NCI-H2227 treated with DMSO at 0.1 percent for 48 hours (cell line): ENCODE measurements at regions not wholly inside any gene's neighbourhood (a gene's known extent, or its start where the extent isn't known, plus 50 kb on each side); places are given as distances from the start of the nearest gene placed in this dataset.
"Not testable (repeated sequence)": the region's sequence is repeated elsewhere in the genome, so short reads cannot be mapped to it uniquely, and the experiment has no call there.

Experiments
- DNase-seq: peaks from one replicate; lab custom pipeline; 2025; lab: John Stamatoyannopoulos, UW

DNA sequence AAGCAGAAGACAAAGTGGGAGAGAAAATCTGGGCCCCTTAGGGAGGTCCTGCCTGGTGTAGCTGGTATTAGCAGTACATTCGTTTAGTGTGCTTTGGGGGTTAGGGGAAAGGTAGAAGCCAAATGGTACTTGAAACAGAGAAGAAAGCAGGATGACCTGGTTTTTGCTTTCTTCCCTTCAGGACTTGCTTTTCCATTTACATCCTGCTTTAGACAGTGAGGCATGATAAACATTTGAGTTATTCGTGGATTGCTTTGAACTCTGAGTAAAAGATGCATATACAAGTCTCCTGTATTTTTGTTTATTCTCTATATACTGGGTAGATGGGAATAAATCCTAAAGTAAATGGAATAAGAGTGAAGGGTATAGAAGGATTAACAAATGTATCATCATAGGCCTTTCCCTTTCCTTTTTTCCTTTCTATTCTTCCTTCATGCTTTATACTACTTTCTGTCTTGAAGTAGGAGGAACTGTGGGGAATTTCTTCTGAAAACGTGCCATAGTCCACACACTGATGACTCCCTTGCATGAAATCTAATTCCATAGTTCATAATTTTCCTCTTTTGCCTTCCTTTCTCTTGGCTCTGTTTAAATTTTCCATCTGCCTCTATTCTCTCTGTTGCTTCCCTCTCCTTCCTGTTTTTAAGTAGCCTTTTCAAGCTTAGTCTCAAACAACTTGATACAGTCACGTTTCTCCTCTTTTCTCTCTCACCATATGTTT, 139.5 kb upstream of the RBMS3 start:
- DNase-seq = no peak

DNA sequence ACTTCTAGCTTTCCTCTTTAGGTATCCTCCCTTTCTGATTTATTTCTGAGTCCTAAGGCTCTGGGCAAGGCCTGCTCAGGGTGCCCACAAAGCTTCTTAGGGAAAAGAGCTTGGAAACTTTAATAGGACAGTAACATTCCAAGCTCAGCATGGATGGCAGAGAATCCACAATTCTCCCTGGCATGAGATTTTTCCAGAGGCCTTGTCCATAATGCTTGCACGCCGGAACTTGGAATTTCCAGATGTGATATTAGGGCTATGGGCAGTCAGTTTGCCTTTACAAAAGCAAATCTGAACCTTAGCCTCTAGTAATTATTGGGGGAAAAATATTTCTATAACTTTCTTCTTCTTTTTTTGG, 139.0 kb upstream of the RBMS3 start:
- DNase-seq = no peak

DNA sequence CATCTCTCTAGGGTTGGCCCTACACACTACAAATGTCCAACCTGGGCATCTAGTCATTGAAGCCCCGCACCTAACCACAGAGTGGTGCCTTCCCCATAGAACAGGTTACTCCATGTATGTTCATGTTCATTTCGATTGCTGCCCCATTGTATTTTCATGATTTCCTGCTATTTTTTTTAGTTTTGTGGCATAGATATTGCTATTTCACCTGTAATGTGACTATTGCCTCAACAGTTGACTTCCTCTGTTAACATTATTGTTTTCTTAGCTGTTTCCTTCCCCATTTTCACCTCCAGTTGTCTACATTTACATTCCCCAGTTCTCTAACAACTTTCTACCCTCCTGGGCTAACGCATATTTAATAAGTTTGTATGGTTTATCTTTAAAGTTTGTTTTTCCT, 137.7 kb upstream of the RBMS3 start:
- DNase-seq = no peak

DNA sequence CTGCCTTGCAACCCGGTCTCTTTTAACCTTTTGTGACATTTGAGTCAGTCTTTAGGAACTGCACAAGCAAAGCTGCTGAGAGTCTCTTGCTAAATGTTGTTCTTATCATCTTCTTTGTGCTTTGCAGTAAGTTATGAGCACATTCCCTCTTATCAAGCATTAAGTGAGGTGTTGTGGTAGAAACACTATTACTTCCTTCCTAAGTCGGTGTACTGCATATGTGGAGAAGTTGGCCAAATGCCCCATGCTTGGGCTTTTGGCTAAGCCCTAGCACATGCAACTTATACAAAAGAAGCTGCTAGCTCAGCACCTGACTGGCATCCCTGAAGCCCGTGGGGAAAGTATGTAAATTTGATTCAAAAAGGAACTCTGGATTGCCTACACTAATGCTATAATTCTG, 136.5 kb upstream of the RBMS3 start:
- no peak for DNase-seq

DNA sequence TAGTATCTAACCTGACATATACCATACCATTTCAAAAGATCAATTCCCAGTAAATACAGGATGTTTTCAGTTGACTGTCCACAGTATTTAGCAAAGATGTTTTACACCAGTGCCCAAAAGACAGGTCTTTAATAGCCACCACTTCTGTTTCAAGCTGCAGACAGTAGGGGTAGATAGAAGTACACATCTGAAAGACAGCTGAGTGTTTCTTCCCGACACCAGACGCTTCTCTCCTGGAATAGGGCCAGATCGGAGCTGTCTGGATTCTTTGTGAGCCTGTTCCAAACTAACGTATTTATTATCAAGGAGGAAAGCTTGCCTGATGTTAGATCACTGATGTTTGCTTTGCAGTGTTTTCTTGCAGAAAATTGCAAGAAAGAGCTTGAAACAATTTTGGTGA, 136.1 kb upstream of the RBMS3 start:
- DNase-seq = peak; percentile 33

DNA sequence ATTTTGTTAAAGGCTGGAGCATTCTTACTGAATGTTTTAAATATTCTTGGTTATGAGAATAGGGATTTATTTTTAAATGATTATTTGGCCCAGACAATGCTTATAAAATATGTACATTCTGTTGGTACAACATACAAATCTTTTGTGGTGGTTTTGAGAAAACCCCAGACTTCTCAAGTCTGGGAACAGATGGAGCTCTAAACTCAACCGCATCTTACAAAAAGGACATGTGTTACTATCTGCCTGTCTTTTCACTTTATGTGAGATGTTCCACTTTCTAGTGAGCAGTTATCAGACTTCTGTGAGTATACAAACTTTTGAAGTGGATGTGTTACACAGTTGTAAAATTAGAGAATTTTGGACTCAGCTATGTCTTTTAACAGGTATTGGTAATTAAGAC, 135.5 kb upstream of the RBMS3 start:
- DNase-seq = no peak

DNA sequence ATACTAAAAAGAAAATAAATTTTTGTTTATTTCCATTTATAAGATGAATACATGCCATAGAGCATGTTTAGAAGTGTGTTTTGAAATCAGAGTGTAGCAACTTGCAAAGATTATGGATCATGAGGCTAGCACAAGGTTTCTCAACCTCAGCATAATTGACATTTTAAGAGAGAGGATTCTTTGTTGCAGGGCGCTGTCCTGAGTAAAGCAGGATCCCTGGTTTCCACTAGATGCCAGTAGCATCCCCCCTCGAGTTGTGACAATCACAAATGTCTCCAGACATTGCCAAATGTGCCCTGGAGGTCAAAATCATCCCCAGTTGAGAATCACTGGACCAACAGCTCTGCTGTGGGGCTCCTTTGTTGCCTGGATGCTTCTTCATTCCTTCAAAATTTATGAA, 128.5 kb upstream of the RBMS3 start:
- DNase-seq = no peak

DNA sequence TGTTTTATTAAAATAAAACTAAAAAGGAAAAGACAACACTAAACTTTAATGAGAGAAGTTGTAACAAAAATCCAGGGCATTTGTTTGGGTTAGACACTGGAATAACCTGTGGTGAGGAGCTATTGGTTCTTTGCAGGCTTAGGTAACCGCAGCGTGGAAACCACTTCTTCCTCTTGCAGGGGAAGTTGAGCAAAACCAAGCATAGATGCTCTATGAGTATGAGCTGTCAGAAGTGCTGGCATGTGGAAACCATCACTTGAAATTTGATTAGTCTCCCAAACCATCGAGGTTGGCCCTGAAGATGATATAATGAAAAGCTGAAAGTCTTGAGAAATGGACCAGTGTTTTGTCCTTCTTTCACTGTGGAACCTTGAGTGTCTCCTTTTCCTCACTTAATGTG, 127.1 kb upstream of the RBMS3 start:
- DNase-seq = no peak

DNA sequence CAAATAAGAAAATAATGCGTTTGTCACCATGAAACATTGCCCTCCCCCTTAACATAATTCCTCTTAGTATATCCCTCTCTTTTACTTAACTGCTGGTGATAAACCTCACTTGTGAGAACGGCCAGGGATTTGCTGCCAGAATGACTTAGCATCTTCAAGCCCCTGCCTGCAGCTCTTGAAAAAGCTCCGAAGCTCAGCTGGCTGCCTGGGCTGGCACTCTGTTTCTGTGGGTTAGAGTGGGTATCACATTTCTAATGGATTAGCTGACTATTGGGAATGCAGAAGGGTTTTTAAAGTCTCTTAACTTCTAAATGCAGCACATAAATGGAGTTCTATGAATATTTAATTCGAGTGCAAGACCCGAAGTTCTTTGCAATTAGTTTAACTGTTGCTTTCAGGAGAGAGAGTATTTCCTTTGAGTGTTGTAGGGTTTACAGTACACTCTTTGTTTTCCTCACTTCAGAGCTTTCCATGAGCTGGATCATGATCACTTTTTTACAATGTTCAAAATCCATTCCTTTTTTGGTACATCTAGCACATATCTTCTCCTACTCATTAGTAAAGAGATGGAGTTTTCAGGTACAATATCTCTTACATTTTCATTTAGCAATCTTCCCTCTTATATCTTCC, 124.7 kb upstream of the RBMS3 start:
- DNase-seq = no peak

DNA sequence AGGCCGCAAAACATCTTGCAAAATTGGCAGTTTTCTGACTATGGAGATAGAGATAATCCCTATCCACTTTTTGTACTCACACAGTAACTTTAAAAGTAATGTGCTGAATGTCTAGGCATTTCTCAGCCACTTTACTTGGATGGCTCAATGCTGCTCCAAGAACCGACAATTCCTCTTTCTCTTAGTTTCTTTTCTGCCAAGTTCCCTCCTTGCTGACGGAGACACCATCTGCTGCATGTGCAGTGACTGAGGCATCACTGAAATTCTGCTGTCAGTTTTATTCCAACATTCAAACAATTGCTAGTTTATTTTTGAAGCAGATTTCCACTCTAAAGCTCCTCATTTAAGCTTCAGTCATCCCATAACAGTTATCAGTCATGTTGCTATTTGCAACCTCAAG, 116.0 kb upstream of the RBMS3 start:
- no peak for DNase-seq

DNA sequence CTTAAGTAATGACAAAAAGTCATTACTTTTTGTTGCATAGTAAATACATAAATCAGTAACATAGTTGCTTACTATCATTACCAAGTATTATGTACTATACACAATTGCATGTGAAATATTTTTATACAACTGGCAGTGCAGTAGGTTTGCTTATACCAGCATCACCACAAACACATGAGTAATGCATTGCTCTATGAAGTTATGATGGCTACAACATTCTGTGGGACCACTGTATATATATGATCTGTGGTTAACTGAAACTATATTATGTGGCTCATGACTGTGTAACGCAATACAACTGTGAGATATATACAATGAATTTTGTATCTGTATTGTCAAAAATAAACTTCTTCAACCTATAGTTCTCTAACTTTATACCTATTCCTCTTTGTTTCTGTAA, 113.7 kb upstream of the RBMS3 start:
- DNase-seq = no peak

DNA sequence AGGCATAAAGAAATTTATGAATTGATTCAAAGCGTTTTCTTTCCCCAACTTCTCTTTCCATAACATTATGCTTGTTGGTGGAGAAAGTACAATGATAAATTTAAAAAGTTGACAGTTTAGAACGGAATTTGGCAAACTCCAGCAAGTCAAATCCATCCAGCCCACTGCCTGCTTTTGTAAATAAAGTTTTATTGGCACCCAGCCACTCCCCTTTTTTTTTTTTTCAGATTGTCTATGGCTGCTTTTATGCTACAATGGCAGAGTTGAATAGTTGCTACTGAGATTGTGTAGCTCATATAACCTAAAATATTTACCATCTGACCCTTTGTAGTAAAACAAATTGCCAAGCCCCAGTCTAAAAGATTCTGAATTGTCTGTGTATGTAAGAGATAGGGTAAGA, 112.8 kb upstream of the RBMS3 start:
- DNase-seq = no peak

DNA sequence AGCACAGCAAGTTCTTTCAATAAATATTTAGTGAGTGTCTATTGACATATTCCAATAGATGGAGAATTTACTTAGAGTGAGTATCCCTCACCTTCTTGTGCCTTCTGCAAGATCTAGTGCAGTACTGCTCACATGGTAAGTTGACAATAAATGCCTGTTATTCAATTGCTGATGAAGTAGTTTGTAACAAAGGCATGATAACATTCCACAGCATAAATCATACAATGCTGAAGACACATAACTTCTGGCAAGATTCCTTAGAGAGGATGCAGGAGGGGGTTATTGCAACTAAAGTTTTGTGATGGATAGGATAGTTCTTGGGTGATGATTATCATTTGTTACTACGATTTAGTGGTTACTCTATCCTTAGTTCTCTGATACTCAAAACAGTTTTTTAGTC, 112.2 kb upstream of the RBMS3 start:
- DNase-seq = no peak

DNA sequence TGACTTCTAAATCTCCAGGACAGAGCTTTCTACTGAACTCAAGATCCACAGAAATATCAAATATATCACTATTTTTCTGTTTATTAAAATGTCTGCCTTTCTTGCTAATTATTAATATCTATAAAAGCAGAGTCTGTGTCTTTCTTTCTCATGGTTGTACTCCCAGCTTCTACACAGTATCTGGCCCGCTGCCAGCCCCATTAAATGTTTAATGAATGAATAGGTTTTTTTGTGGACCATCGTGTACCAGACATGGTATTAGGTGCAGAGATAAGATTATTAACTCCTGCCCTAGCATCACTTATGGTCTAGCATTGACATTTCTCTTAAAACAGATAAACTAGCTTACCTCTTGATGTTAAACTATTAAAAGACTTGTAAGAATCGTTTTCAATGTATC, 111.4 kb upstream of the RBMS3 start:
- DNase-seq = no peak

DNA sequence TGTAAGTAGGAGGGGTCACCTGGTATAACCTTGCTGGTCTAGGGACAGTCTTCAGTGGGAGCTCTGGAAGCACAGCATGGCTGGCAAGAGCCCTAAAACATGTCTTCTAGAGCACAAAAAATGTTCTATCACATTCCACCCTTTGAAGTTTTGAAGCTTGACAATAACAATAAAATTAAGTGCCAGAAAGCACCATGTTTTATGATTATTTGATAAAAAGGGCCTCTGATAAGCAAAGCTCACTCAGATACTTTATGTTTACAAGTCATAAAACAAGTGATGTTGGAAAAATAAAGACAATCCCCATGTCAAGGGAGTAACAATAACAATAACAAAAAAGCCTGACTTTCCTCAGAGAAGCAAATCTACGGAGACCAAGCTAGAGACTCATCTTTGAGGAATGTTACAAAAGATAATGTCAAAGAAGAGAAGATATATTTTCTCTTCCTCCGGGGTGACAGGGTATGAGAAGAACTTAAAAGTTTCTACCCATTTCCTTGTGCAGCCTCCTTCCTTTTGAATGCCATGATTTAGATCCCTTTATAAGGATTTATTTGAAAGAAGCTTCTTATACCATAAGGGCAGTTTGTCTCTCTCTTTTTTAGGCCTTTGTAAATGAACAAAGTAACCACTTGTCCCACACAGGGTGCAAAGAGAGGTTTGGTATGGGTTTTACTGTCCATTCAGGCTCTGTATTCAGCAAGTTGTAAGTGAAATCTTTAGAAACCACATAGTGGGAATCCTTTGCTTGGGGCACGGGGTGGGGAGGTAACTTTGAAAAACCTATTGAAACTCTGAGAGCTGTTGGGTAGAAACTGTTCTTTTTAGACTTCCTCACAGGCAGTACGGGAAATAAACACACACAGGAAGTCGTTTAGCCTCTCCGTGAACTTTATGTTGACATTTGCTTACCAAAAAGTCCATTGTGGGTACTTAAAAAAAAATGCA, 109.6 kb upstream of the RBMS3 start:
- DNase-seq = no peak

DNA sequence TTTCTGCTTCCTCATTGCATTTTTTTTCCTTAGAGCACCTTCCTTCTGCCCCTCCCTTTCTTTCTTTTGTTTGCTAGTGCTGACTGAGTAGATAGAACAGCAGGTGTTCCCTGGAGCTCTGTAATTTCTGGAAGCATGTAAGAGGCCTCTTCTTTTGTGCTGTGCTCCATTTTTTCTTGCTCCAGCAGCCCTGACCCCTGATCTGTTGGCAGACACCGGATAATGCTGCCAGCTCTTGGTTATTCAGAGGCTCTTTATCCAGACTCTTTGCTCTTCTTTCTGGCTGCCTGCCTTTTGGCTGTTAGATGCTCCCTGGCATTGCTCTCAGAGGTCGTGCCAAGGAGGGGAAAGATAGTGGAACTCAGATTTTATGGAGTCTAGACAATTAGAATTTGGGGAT, 104.4 kb upstream of the RBMS3 start:
- peak; percentile 88 for DNase-seq

DNA sequence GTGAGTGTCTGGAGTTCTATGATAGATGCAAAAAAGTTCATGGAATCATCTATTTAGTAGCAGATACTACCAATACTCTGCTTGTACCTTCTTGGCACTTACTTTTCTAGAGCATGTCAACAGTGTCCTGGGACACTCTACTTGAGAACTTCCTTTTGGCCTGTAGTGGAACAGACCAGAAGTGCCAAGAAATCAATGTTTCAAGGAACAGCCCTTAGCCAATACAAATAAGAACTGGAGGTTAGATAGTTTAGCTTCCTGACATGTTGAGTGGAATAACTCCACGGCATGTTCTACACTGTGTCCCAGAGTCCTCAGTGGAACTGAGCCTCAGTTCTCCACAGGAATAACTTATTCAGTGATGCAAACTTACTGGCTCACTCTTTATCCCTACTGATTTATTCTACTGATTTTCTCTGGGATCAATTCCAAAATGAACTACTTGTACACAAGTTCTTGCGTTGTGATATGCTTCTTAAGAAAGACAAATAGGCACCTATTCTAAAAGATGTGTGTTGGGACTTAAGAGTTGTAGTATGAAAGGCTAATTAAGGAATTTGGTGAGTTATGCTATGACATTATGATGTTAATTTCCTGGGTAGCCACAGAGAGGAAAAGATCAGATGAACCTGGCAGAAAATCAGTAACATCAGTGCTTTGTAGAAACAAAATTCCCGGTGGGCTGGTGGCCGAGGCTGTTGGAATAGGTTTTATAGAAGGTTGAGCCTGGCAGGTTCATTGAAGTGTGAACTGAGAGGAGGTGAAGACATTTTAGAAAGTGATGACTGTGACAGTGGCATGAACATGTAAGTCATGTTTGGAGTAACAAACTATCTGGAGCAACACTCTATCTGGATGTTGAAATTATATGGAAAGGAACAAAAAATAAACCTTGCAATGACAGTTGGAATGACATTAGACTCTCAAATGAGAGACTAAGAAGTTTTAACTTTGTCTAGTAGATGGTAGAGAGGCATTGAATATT, 101.8 kb upstream of the RBMS3 start:
- DNase-seq = no peak

DNA sequence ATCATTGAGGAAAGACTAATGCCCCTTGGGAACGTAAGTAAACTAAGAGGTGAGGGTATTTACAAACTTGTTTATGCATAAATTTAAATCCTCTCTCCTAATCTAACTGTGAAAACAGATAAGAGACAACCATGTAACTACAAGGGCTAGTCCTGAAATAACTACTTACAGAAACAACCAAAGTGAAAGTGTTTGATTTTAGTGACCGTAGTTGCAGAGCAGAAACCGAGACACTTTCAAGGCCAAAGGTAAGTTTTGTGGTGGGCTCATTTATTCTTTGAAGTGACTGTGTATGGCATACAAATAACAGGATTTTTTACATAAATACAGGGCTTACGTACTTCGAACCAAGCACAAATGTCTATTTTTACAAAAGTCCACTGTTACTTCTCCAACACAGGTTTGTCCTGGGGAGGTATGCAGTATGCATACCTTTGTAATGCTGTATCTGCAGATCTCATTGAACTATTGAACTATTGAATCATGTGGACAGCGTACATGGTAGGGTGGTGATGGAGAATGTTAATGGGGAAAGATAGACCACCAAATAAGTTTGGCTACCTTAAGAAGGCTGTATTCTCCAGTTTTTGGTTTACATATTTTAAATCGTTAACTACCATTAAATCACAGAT, 99.6 kb upstream of the RBMS3 start:
- no peak for DNase-seq

DNA sequence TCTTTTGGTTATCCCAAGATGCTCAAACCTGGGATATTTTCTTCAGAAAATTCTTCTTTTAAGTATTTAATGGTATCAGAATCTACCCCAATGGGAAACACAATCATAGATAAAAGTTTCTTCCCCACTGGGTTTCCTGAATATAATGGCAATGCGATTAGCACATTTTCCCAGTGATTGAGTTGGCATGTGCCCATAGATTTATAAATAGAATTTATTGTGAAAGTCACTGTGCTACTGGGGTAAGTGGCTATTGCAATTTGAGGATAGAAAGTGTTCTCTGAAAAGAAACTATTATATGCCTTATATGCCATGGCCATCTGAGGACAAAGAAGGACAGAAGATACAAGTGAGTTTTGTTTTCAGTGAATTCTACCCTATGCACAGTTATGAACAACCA, 99.0 kb upstream of the RBMS3 start:
- no peak for DNase-seq

DNA sequence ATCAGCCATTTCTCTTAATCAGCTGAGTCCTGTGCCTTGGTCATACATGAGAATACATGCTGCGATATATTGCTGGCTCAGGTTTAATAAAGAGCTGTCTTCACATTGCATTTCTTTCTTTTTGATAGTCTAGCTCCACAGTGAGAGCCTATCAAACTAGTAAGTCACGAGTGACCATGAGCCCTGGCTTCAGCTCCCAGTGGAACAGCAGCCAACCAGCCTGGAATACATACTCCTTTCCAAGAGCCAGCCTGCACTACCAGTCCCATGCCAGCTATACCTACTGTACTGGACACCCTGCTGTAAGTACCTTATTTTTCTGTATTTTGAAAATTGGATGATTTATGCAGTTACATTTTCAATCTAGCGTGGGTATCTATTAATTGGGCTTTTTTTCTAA, 98.0 kb upstream of the RBMS3 start:
- DNase-seq = not testable (repeated sequence)

DNA sequence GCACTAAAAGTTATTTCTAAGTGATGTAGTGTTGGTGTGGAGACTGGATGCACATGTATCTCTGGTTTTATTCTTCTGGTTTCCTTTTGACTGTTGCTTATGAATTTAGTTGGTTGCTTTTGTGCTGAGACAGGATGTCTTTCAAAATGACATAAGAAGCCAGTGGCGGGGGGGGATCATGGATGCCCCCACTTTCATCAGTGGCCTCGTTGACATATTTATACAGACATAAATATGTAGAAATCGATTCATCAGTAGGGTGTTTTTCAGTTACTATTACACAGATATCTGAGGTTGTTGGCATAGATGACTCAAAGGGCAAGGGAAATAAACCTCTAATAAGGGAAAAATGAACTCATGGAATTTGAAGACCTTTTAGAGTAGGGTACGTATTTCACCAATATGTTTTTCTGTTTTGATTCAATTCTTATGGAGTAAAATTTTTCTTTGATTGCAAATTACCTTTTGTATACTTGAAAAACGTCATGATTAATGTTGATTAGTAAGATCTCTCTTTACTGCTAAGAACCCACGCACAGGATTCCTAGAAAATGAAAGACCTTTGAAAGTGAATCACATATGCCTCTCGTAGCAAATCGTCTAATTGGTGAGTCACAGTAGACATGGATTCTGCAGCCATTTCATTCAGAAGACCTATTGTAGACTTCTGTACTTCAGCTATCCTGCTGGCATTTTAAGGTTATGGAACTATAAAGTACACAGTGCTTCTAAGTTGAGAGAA, 97.4 kb upstream of the RBMS3 start:
- no peak for DNase-seq
